Mesendoderm (in vitro differentiated cells): ENCODE measurements at regions not wholly inside any gene's neighbourhood (a gene's known extent, or its start where the extent isn't known, plus 50 kb on each side); places are given as distances from the start of the nearest gene placed in this dataset.

Experiments
- DNase-seq: peaks from one replicate; pipeline ENCODE4 v3.0.0; 2013
- H2AK5ac ChIP-seq: 2 replicates; pipeline ENCODE4 v1.6.1; 2013; ENCODE audit warnings: low read length, inconsistent platforms
- H2BK120ac ChIP-seq: 2 replicates; pipeline ENCODE4 v1.6.1; 2013; ENCODE audit warnings: low read depth, mild to moderate bottlenecking, low read length, moderate library complexity, mixed read lengths
- H2BK15ac ChIP-seq: replicated peaks from 2 replicates; pipeline ENCODE4 v1.6.1; 2013; ENCODE audit warnings: low read depth, mild to moderate bottlenecking, moderate library complexity
- H2BK5ac ChIP-seq: 2 replicates; pipeline ENCODE4 v1.6.1; 2013; ENCODE audit warnings: low read length, inconsistent platforms
- H3K18ac ChIP-seq: 2 replicates; pipeline ENCODE4 v1.6.1; 2013; ENCODE audit warnings: mild to moderate bottlenecking, low read length, mixed read lengths
- H3K23ac ChIP-seq: one replicate; pipeline ENCODE4 v1.6.1; 2013; ENCODE audit warnings: low read length
- H3K27ac ChIP-seq: 2 replicates; pipeline ENCODE4 v1.5.1; 2013; ENCODE audit warnings: low read depth, mild to moderate bottlenecking, inconsistent platforms, low read length, moderate library complexity
- H3K27me3 ChIP-seq: 2 replicates; pipeline ENCODE4 v1.6.1; 2013; ENCODE audit warnings: low read length, control low read depth, mild to moderate bottlenecking, inconsistent platforms; ENCODE audit not compliant: insufficient read depth, poor library complexity
- H3K36me3 ChIP-seq: 2 replicates; pipeline ENCODE4 v1.6.1; 2013; ENCODE audit warnings: low read length, inconsistent platforms; ENCODE audit not compliant: control insufficient read depth, insufficient read depth
- H3K4ac ChIP-seq: one replicate; pipeline ENCODE4 v1.6.1; 2013; ENCODE audit warnings: low read depth, mild to moderate bottlenecking, low read length, moderate library complexity
- H3K4me1 ChIP-seq: 2 replicates; pipeline ENCODE4 v1.6.1; 2013; ENCODE audit warnings: low read depth, low read length, inconsistent platforms; ENCODE audit not compliant: control insufficient read depth
- H3K4me2 ChIP-seq: 2 replicates; pipeline ENCODE4 v1.6.1; 2013; ENCODE audit warnings: low read length
- H3K4me3 ChIP-seq: 2 replicates; pipeline ENCODE4 v1.5.1; 2013; ENCODE audit warnings: mild to moderate bottlenecking, low read length
- H3K56ac ChIP-seq: one replicate; pipeline ENCODE4 v1.6.1; 2013; ENCODE audit warnings: low read length
- H3K79me1 ChIP-seq: 2 replicates; pipeline ENCODE4 v1.6.1; 2013; ENCODE audit warnings: low read length, inconsistent platforms
- H3K79me2 ChIP-seq: 2 replicates; pipeline ENCODE4 v1.6.1; 2013; ENCODE audit warnings: mild to moderate bottlenecking, low read length; ENCODE audit not compliant: control insufficient read depth, insufficient read depth
- H3K9ac ChIP-seq: 2 replicates; pipeline ENCODE4 v1.6.1; 2013; ENCODE audit warnings: low read length, inconsistent platforms
- H4K5ac ChIP-seq: one replicate; pipeline ENCODE4 v1.6.1; 2013; ENCODE audit warnings: low read length
- H4K8ac ChIP-seq: one replicate; pipeline ENCODE4 v1.6.1; 2013; ENCODE audit warnings: low read depth, mild to moderate bottlenecking, control low read depth, low read length, moderate library complexity
- WGBS: extraction: QIAGEN DNeasy Blood & Tissue Kit; methylation state at CpG from one replicate; pipeline ENCODE4 v1.1.7; 2013; ENCODE audit warnings: low lambda C conversion rate, missing lambda C conversion rate; ENCODE audit not compliant: insufficient coverage; ENCODE audit errors: extremely low coverage; 5-methylcytosine and 5-hydroxymethylcytosine counted together

DNA sequence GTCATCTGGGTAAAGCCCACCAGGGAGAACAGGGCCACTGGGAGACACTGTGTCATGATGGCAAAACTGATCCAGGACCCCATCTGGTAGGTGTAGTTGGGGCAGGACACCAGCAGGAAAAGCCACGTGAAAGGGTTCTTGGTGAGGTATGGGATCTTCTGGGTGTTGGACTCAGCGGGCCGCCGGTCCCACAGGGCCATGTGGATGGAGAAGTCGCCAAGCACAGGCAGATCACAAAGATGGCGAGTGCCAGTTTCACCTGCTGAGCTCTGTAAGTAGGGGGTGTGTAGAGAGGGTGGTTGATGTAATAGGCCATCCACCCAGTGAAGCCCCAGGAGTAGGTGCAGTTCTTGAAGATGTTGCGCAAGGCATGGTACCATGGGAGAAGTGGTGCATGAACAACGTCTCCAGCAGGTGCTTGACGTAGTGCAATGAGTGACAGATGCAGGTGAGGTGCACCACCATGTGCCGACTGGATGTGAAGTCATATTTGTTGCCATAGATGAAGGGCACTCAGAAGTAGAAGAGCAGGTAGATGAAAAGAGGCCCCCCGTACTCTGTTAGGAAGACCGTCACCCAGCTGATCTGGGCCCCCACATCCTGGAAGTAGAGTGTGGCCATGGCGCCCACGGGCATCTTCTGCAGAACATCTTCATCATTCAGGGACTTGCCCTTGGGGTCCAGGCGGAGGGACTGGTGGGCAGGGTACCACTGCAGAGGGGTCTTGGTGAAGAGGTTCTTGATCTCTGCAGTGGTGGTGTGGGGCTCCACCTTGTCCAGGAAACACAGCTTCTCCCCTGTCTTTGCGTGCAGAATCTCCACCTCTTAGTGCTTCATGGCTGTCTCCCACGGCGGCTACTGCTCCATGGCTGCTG, 249.3 kb downstream of the ANKRD50 start:
- Histone ChIP-seq H3K79me2 (no peaks in the 10 kb centered on the region), H3K36me3 (no peaks in the 10 kb centered on the region), H2BK5ac (no peak overlapping the region), H3K4me1 (no peaks in the 10 kb centered on the region), H3K4ac (no peak overlapping the region), H3K18ac (no peak overlapping the region), H3K27me3 (no peaks in the 10 kb centered on the region), H3K79me1 (no peaks in the 10 kb centered on the region), H2AK5ac (no peak overlapping the region), H3K56ac (no peak overlapping the region), H4K5ac (no peak overlapping the region), H3K4me3 (no peak overlapping the region), H3K23ac (no peak overlapping the region), H4K8ac (no peak overlapping the region), H2BK120ac (no peak overlapping the region), H3K27ac (no peak overlapping the region), H3K9ac (no peak overlapping the region), H2BK15ac (no peak overlapping the region), H3K4me2 (no peak overlapping the region)
- WGBS, result no CpG with 5 or more reads among the region's 18 CpGs
- DNase-seq, result no peak

GRCh38 chr4:124464836-124465235, 247.7 kb downstream of the ANKRD50 start:
- Histone ChIP-seq H3K27me3 (no peaks in the 10 kb centered on the region), H4K5ac (no peak overlapping the region), H2AK5ac (no peak overlapping the region), H2BK120ac (no peak overlapping the region), H3K4ac (no peak overlapping the region), H2BK15ac (no peak overlapping the region), H3K36me3 (no peaks in the 10 kb centered on the region), H3K4me2 (no peak overlapping the region), H3K23ac (no peak overlapping the region), H2BK5ac (no peak overlapping the region), H3K4me3 (no peak overlapping the region), H3K79me1 (no peaks in the 10 kb centered on the region), H4K8ac (no peak overlapping the region), H3K56ac (no peak overlapping the region), H3K27ac (no peak overlapping the region), H3K9ac (no peak overlapping the region), H3K4me1 (no peaks in the 10 kb centered on the region), H3K18ac (no peak overlapping the region), H3K79me2 (no peaks in the 10 kb centered on the region)
- WGBS, result no CpG with 5 or more reads among the region's 1 CpG
- DNase-seq, result no peak

- H3K4ac ChIP-seq, result no peak overlapping the region
- H3K79me2 ChIP-seq, result no peaks in the 10 kb centered on the region
- H2BK5ac ChIP-seq, result no peak overlapping the region
- WGBS, result no CpG with 5 or more reads among the region's 7 CpGs
- no peaks in the 10 kb centered on the region for H3K4me1 ChIP-seq
- H2BK120ac ChIP-seq, result no peak overlapping the region
- H3K56ac ChIP-seq, result no peak overlapping the region
- H3K9ac ChIP-seq, result no peak overlapping the region
- H3K4me3 ChIP-seq, result no peak overlapping the region
- no peaks in the 10 kb centered on the region for H3K36me3 ChIP-seq
- no peaks in the 10 kb centered on the region for H3K27me3 ChIP-seq
- H3K23ac ChIP-seq, result no peak overlapping the region
- no peak overlapping the region for H4K8ac ChIP-seq
- no peak overlapping the region for H4K5ac ChIP-seq
- no peak overlapping the region for H2BK15ac ChIP-seq
- H3K4me2 ChIP-seq, result no peak overlapping the region
- DNase-seq, result no peak
- H2AK5ac ChIP-seq, result no peak overlapping the region
- H3K27ac ChIP-seq, result no peak overlapping the region
- H3K18ac ChIP-seq, result no peak overlapping the region
- no peaks in the 10 kb centered on the region for H3K79me1 ChIP-seq
Observed at GRCh38 chr4:124468360-124468759, 244.2 kb downstream of the ANKRD50 start.

DNA sequence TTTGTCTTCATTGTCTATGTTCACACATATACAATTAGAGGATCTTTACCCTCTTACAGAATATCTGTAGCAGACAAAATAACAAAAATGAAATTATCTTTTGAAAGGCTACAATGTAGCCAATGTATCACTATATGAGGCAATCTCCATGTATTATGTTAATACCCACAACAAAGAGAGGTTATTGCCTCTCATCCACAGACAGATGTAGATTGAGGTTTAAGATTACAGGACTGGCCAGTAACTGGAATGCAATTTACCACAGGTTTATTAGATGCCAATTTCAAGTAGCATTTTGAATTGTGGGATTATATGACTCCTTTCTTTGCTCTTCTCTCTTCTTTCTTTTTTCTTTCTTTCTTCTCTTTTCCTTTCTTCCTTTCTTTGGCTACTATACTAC, 242.6 kb downstream of the ANKRD50 start:
- Histone ChIP-seq H3K4ac (no peak overlapping the region), H3K18ac (no peak overlapping the region)

GRCh38 chr4:124478470-124478869, 234.1 kb downstream of the ANKRD50 start:
- no peaks in the 10 kb centered on the region for H3K27me3 ChIP-seq
- WGBS, result no CpG with 5 or more reads among the region's 1 CpG
- H3K79me2 ChIP-seq, result no peaks in the 10 kb centered on the region
- no peak overlapping the region for H2BK120ac ChIP-seq
- DNase-seq, result peak; percentile 17
- no peak overlapping the region for H3K4me3 ChIP-seq
- no peak overlapping the region for H4K5ac ChIP-seq
- no peak overlapping the region for H3K4me2 ChIP-seq
- no peak overlapping the region for H3K9ac ChIP-seq
- H3K36me3 ChIP-seq, result no peaks in the 10 kb centered on the region
- H2AK5ac ChIP-seq, result no peak overlapping the region
- no peak overlapping the region for H3K23ac ChIP-seq
- H3K18ac ChIP-seq, result no peak overlapping the region
- H2BK15ac ChIP-seq, result no peak overlapping the region
- no peak overlapping the region for H3K4ac ChIP-seq
- H2BK5ac ChIP-seq, result no peak overlapping the region
- no peak overlapping the region for H3K56ac ChIP-seq
- no peaks in the 10 kb centered on the region for H3K79me1 ChIP-seq
- H4K8ac ChIP-seq, result no peak overlapping the region
- peaks cover 6% of the 10 kb centered on the region for H3K4me1 ChIP-seq
- no peak overlapping the region for H3K27ac ChIP-seq

More for the DNA sequence above, 242.6 kb downstream of the ANKRD50 start:
- no peaks in the 10 kb centered on the region for H3K4me1 ChIP-seq
- DNase-seq, result no peak
- H3K4me3 ChIP-seq, result no peak overlapping the region
- H3K79me1 ChIP-seq, result no peaks in the 10 kb centered on the region
- H3K23ac ChIP-seq, result no peak overlapping the region
- H3K4me2 ChIP-seq, result no peak overlapping the region
- H4K8ac ChIP-seq, result no peak overlapping the region
- no peak overlapping the region for H2AK5ac ChIP-seq
- no peak overlapping the region for H2BK15ac ChIP-seq
- H2BK120ac ChIP-seq, result no peak overlapping the region
- no peaks in the 10 kb centered on the region for H3K27me3 ChIP-seq
- H3K36me3 ChIP-seq, result no peaks in the 10 kb centered on the region
- no peak overlapping the region for H2BK5ac ChIP-seq
- H3K27ac ChIP-seq, result no peak overlapping the region
- H4K5ac ChIP-seq, result no peak overlapping the region
- no peak overlapping the region for H3K9ac ChIP-seq
- H3K56ac ChIP-seq, result no peak overlapping the region
- no peaks in the 10 kb centered on the region for H3K79me2 ChIP-seq

GRCh38 chr4:124480061-124480460, 232.5 kb downstream of the ANKRD50 start:
- H4K8ac ChIP-seq, result no peak overlapping the region
- no peak overlapping the region for H2BK15ac ChIP-seq
- no CpG with 5 or more reads among the region's 4 CpGs for WGBS

More at GRCh38 chr4:124480061-124480460, 232.5 kb downstream of the ANKRD50 start:
- Histone ChIP-seq H2BK120ac (no peak overlapping the region), H3K79me2 (no peaks in the 10 kb centered on the region), H3K4ac (no peak overlapping the region), H3K27ac (no peak overlapping the region), H3K18ac (no peak overlapping the region), H4K5ac (no peak overlapping the region), H3K36me3 (no peaks in the 10 kb centered on the region), H2BK5ac (no peak overlapping the region), H3K9ac (no peak overlapping the region), H3K27me3 (no peaks in the 10 kb centered on the region), H3K79me1 (no peaks in the 10 kb centered on the region), H3K23ac (no peak overlapping the region), H2AK5ac (no peak overlapping the region), H3K56ac (no peak overlapping the region), H3K4me3 (no peak overlapping the region), H3K4me2 (no peak overlapping the region), H3K4me1 (peaks cover 6% of the 10 kb centered on the region)
- DNase-seq, result no peak
